Duodenal mucosa (tissue), 2 donors: ENCODE measurements at regions not wholly inside any gene's neighbourhood (a gene's known extent, or its start where the extent isn't known, plus 50 kb on each side); places are given as distances from the start of the nearest gene placed in this dataset.

ENCODE experiments used
- H3K27ac ChIP-seq: one replicate; pipeline ENCODE4 v1.7.0; 2013; ENCODE audit warnings: low read depth, low read length
- H3K27me3 ChIP-seq, 2 donors: one replicate each; pipeline ENCODE4 v1.7.0; 2013; ENCODE audit warnings: low read length in 2 of 2, control low read depth in 1 of 2; ENCODE audit not compliant: insufficient read depth in 2 of 2, control insufficient read depth in 1 of 2
- H3K36me3 ChIP-seq, 2 donors: one replicate each; pipeline ENCODE4 v1.7.0; 2013; ENCODE audit warnings: low read length in 2 of 2, control low read depth in 1 of 2; ENCODE audit not compliant: insufficient read depth in 2 of 2, control insufficient read depth in 1 of 2
- H3K4me1 ChIP-seq, 2 donors: one replicate each; pipeline ENCODE4 v1.7.0; 2013; ENCODE audit warnings: low read length in 2 of 2, control low read depth in 1 of 2; ENCODE audit not compliant: insufficient read depth in 2 of 2, control insufficient read depth in 1 of 2
- H3K4me3 ChIP-seq, 2 donors: one replicate each; pipeline ENCODE4 v1.7.0; 2013; ENCODE audit warnings: low read length in 2 of 2, low read depth in 1 of 2
- H3K9ac ChIP-seq, 2 donors: one replicate each; pipeline ENCODE4 v1.7.0; 2013; ENCODE audit warnings: low read length in 2 of 2, low read depth in 1 of 2
- H3K9me3 ChIP-seq, 2 donors: one replicate each; pipeline ENCODE4 v1.7.0; 2013; ENCODE audit warnings: low read length in 2 of 2, control low read depth in 1 of 2; ENCODE audit not compliant: control insufficient read depth in 1 of 2

GRCh38 chr2:236726701-236727450, 157.3 kb downstream of the ACKR3 start:
- Histone ChIP-seq H3K4me1 (no peaks in the 10 kb centered on the region), H3K9ac (no peak overlapping the region), H3K36me3 (no peaks in the 10 kb centered on the region), H3K27ac (no peak overlapping the region), H3K27me3 (no peaks in the 10 kb centered on the region), H3K4me3 (no peak overlapping the region), H3K9me3 (no peaks in the 10 kb centered on the region)

DNA sequence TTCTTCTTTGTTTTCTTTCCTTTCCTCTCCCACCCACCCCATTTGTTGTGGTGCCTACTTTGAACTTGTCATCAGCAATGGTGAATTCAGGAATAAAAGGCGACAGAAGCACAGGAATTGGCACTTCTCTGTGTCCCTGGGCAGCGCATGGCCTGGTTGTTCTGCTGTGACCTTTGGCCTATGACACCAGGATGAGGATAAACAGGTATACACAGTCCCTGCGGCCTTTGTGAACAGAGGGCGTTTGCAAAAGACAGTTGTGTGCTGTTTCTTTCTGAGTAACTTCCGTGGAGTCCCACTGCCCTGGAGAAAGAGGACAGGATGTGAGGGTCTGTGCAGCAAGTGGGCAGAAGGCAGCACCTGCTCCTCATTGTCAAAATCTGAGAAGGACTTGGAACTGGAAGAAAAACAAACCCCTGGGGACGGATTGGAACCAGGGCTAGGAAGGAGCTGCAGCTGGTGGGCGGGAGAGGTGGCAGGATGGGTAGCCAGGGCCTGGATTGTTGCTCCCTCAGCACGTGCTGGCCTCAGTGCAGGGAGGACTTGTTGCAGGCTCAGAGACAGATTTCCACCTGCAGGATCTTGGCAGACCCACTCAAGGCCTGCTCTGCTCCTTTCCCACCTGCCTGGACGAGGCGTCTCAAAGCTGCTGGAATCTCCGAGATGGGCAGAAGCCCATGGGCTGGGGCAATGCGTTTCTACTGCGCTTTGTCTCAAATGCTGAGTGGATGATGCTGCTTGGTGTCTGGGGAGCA, 159.5 kb downstream of the ACKR3 start:
- Histone ChIP-seq H3K36me3 (no peaks in the 10 kb centered on the region), H3K9me3 (no peaks in the 10 kb centered on the region), H3K27ac (no peak overlapping the region), H3K9ac (no peak overlapping the region), H3K4me3 (no peak overlapping the region), H3K4me1 (no peaks in the 10 kb centered on the region), H3K27me3 (no peaks in the 10 kb centered on the region)

DNA sequence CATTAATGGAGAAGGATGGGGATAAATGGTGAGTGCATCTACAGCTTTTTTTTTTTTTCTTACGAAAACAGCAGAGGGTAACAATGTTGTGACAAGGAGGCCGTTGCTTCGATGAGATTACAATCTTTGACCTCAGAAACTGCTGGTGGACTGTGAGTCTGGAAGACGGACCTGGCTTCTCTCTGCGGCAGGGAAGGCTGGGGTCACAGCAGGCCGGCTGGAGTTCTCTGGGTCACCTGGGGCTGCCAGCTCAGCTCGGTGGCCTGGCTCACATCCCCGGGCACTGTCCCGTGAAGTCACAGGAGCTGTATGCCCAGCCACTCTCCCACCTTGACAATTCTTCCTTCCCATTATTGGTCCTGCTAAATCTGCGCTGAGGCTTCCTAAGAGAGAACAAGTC, 160.8 kb downstream of the ACKR3 start:
- Histone ChIP-seq H3K9ac (no peak overlapping the region), H3K4me3 (no peak overlapping the region), H3K9me3 (no peaks in the 10 kb centered on the region), H3K36me3 (no peaks in the 10 kb centered on the region), H3K4me1 (no peaks in the 10 kb centered on the region), H3K27me3 (no peaks in the 10 kb centered on the region), H3K27ac (no peak overlapping the region)

DNA sequence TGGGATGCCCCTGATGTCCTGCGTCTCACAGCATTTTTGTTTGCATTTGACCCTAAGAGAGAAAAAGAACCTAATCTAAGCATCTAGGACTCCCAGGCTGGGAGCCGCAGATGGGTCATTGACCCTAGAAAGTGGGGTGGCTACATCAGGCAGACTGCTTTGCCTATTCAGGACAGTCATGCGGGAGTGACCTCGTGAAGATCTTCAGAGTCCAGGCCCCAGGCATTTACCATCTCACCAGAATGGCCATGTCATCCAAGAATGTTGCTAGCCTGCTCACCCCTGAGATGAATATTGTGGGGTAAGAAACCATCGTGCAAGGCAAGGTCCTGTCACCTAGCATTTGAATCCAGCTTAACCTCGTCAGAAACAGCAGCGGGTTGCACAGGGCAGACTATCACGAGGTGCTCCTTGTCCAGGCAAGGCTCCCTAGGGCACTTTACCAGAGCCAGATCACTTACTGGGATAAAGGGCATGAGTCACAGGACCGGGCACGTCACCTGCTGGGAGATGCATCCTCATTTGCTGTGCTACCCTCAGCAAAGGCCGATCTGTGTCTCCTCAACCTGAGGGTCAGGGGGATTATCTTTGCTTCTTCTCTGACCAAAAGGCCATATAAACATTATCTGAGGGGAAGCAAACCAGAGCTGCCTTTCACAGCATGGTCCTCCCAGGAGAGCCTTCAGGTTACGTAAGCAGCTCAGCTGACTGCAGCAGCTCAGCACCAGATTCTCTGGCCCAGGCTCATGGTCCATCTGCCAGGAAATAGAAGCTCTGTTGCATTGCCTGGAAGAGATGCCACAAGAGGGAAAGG, 162.3 kb downstream of the ACKR3 start:
- Histone ChIP-seq H3K9me3 (no peaks in the 10 kb centered on the region), H3K27me3 (no peaks in the 10 kb centered on the region), H3K4me3 (no peak overlapping the region), H3K36me3 (no peaks in the 10 kb centered on the region), H3K4me1 (no peaks in the 10 kb centered on the region), H3K27ac (no peak overlapping the region), H3K9ac (no peak overlapping the region)

DNA sequence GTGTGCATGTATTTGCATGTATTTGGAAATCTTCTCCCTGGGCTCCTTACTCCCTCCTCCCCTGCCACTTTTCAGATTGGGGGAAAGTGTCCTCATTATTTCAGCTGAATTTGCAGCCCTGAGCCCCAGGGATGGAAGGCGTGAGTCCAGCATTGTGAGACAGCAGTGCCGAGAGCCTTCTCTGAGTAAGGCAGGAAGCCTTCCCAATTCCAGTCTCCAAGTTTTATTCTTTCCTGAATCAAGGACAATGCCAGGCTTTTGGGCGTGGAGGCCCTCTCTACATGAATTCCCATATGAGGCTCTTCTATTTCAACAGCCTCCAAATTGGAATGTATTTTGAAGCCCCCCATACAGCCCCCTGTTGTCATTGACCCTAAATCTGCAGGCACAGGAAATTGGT, 163.5 kb downstream of the ACKR3 start:
- Histone ChIP-seq H3K4me3 (no peak overlapping the region), H3K36me3 (no peaks in the 10 kb centered on the region), H3K4me1 (no peaks in the 10 kb centered on the region), H3K9ac (no peak overlapping the region), H3K27ac (no peak overlapping the region), H3K27me3 (no peaks in the 10 kb centered on the region), H3K9me3 (no peaks in the 10 kb centered on the region)

DNA sequence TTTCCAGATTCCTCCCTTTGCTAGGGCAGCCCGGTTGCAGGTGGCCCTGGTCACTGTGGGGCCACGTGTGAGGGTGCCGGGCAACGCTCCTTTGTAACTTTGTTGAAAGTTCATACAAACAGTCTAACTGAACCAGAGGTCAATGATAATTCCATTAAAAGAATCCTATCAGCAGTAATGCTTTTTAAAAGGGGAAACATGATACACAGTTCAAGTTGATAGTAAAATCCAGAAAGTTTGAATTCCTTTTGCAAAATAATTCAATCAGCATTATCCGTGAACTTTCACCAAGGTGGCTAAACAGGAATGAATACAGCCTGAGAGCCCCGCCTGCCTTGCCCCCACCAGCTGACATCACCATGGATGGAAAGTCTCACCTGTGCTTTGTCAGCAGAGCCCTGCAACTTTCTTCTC, 166.2 kb downstream of the ACKR3 start:
- Histone ChIP-seq H3K4me3 (no peak overlapping the region), H3K27me3 (no peaks in the 10 kb centered on the region), H3K4me1 (no peaks in the 10 kb centered on the region), H3K9me3 (no peaks in the 10 kb centered on the region), H3K27ac (no peak overlapping the region), H3K36me3 (no peaks in the 10 kb centered on the region), H3K9ac (no peak overlapping the region)

GRCh38 chr2:236738030-236738429, 168.4 kb downstream of the ACKR3 start:
- no peak overlapping the region for H3K4me3 ChIP-seq
- H3K4me1 ChIP-seq = no peaks in the 10 kb centered on the region
- H3K27me3 ChIP-seq = no peaks in the 10 kb centered on the region
- no peaks in the 10 kb centered on the region for H3K36me3 ChIP-seq
- H3K27ac ChIP-seq = no peak overlapping the region
- H3K9ac ChIP-seq = no peak overlapping the region
- H3K9me3 ChIP-seq = no peaks in the 10 kb centered on the region

DNA sequence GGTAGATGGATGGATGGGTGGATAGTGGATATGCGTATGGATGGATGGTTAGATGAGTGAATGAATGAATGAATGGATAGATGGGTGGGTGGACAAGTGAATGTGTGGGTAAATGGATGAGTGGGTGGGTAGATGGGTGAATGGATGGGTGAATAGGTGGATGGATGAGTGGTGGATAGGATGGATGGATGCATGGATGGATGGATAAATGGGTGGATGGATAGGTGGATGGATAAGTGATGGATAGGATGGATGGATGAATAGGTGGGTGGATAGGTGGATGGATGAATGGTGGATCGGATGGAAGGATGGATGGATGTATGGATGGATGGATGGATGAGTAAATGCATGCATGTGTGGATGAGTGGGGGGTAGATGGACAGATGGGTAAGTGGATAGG, 169.3 kb downstream of the ACKR3 start:
- no peaks in the 10 kb centered on the region for H3K36me3 ChIP-seq
- H3K9ac ChIP-seq = no peak overlapping the region
- H3K4me3 ChIP-seq = no peak overlapping the region
- H3K27me3 ChIP-seq = no peaks in the 10 kb centered on the region
- H3K27ac ChIP-seq = no peak overlapping the region
- no peaks in the 10 kb centered on the region for H3K4me1 ChIP-seq
- H3K9me3 ChIP-seq = no peaks in the 10 kb centered on the region

DNA sequence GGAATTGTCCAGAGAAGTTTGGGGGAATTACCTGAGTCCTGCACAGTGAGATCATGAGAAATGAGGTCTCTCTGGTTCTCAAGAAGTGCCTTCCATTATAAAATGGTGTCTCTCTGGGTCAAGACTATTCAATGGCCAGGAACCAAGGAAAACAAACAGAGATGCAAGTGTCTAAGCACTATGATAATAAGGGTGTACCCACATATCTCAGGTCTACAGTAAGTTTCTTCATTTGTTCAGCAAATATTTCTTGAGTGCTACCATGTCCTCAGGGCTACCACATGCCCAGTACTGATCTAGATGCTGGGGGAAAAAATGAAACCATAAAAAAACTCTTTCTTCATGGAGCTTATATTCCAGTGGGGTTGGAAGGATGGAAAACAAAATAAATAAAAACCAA, 170.0 kb downstream of the ACKR3 start:
- Histone ChIP-seq H3K4me3 (no peak overlapping the region), H3K36me3 (no peaks in the 10 kb centered on the region), H3K9ac (no peak overlapping the region), H3K27me3 (no peaks in the 10 kb centered on the region), H3K4me1 (no peaks in the 10 kb centered on the region), H3K27ac (no peak overlapping the region), H3K9me3 (no peaks in the 10 kb centered on the region)

GRCh38 chr2:236740506-236740905, 170.9 kb downstream of the ACKR3 start:
- Histone ChIP-seq H3K9me3 (no peaks in the 10 kb centered on the region), H3K36me3 (no peaks in the 10 kb centered on the region), H3K4me1 (no peaks in the 10 kb centered on the region), H3K9ac (no peak overlapping the region), H3K4me3 (no peak overlapping the region), H3K27ac (no peak overlapping the region), H3K27me3 (no peaks in the 10 kb centered on the region)
